ENCODE measurements at regions not wholly inside any gene's neighbourhood (a gene's known extent, or its start where the extent isn't known, plus 50 kb on each side); places are given as distances from the start of the nearest gene placed in this dataset.

DNA sequence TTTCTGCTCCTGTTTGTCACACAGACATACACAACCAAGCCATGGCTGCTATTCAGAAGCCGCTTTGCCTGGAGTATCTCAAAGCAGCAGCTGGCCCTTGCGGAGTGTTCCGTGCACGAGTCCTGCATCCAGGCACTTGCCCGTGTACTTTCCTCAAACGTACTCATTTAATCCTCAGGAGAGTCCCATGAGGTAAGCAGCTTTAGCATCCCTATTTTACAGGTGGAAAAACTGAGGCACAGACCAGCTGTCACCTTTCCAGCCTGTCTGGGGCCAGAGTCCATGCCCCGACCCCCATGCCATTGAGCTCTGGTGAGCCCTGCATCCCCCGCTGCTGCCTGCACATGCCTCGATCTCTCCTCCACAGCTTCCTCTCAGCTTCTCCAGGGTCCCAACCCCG, 130.0 kb downstream of the ERMARD start:
- TF ChIP-seq, protein P1, sequence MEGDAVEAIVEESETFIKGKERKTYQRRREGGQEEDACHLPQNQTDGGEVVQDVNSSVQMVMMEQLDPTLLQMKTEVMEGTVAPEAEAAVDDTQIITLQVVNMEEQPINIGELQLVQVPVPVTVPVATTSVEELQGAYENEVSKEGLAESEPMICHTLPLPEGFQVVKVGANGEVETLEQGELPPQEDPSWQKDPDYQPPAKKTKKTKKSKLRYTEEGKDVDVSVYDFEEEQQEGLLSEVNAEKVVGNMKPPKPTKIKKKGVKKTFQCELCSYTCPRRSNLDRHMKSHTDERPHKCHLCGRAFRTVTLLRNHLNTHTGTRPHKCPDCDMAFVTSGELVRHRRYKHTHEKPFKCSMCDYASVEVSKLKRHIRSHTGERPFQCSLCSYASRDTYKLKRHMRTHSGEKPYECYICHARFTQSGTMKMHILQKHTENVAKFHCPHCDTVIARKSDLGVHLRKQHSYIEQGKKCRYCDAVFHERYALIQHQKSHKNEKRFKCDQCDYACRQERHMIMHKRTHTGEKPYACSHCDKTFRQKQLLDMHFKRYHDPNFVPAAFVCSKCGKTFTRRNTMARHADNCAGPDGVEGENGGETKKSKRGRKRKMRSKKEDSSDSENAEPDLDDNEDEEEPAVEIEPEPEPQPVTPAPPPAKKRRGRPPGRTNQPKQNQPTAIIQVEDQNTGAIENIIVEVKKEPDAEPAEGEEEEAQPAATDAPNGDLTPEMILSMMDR (IDR thresholded peaks at IDR 0.05; ENCODE audit: borderline replicate concordance, extremely low read depth, low read length, poor library complexity, severe bottlenecking), result no peak
- TF ChIP-seq EZH2 (IDR thresholded peaks at IDR 0.05; ENCODE audit: borderline replicate concordance, low read depth, low read length, severe bottlenecking), result no peak

All from DND-41 (cell line).